ENCODE measurements at regions not wholly inside any gene's neighbourhood (a gene's known extent, or its start where the extent isn't known, plus 50 kb on each side); places are given as distances from the start of the nearest gene placed in this dataset.

- Histone ChIP-seq H2BK12ac (ENCODE audit: low read length in 2 of 2) (no peak overlapping the region), H3K9me3 (ENCODE audit: control insufficient read depth, low read length) (peaks cover 22% of the 10 kb centered on the region), H2AK5ac (ENCODE audit: low read length, severe bottlenecking) (no peak overlapping the region), H3K36me3 (ENCODE audit: control insufficient read depth in 1 of 2, insufficient read depth in 2 of 2, low read depth in 1 of 2, low read length in 2 of 2) (no peaks in the 10 kb centered on the region), H3K18ac (ENCODE audit: low read depth in 1 of 2, low read length in 2 of 2) (no peak overlapping the region), H2BK5ac (ENCODE audit: low read depth, low read length, poor library complexity, severe bottlenecking) (no peak overlapping the region), H3K4me1 (ENCODE audit: control insufficient read depth, insufficient read depth, low read depth, low read length) (no peaks in the 10 kb centered on the region), H3K27ac (ENCODE audit: low read length, poor library complexity, severe bottlenecking) (no peak overlapping the region), H3K79me1 (replicated peaks; ENCODE audit: low read length, poor library complexity, severe bottlenecking) (peaks cover 15% of the 10 kb centered on the region), H2BK15ac (ENCODE audit: low read depth, poor library complexity, severe bottlenecking) (no peak overlapping the region), H4K8ac (ENCODE audit: low read length) (no peak overlapping the region), H3K4ac (ENCODE audit: low read depth in 1 of 2, low read length in 2 of 2) (no peak overlapping the region), H3K14ac (ENCODE audit: low read length in 2 of 2) (no peak overlapping the region), H3K27me3 (ENCODE audit: control insufficient read depth in 1 of 2, insufficient read depth in 1 of 2, low read length in 2 of 2) (no peaks in the 10 kb centered on the region), H2AFZ (ENCODE audit: low read depth, low read length) (no peak overlapping the region), H3K9ac (ENCODE audit: low read length) (no peak overlapping the region), H3K23ac (ENCODE audit: low read length in 2 of 2) (no peak overlapping the region), H3K4me2 (ENCODE audit: low read length, poor library complexity, severe bottlenecking) (no peak overlapping the region), H2BK120ac (ENCODE audit: low read depth, low read length) (no peak overlapping the region), H3K4me3 (ENCODE audit: insufficient read depth in 1 of 2, low read depth in 1 of 2, low read length in 2 of 2) (no peak overlapping the region), H4K91ac (ENCODE audit: low read length) (no peak overlapping the region)
- DNase-seq, result no peak
These were observed 502.3 kb upstream of the RGS6 start for GRCh38 chr14:71429902-71430301.

- Histone ChIP-seq H3K4me2 (ENCODE audit: low read length, poor library complexity, severe bottlenecking) (no peak overlapping the region), H3K27ac (ENCODE audit: low read length, poor library complexity, severe bottlenecking) (no peak overlapping the region), H2BK12ac (ENCODE audit: low read length in 2 of 2) (no peak overlapping the region), H3K4me1 (ENCODE audit: control insufficient read depth, insufficient read depth, low read depth, low read length) (no peaks in the 10 kb centered on the region), H2AFZ (ENCODE audit: low read depth, low read length) (no peak overlapping the region), H2AK5ac (ENCODE audit: low read length, severe bottlenecking) (no peak overlapping the region), H4K8ac (ENCODE audit: low read length) (no peak overlapping the region), H3K14ac (ENCODE audit: low read length in 2 of 2) (no peak overlapping the region), H3K36me3 (ENCODE audit: control insufficient read depth in 1 of 2, insufficient read depth in 2 of 2, low read depth in 1 of 2, low read length in 2 of 2) (no peaks in the 10 kb centered on the region), H3K9ac (ENCODE audit: low read length) (no peak overlapping the region), H3K79me1 (replicated peaks; ENCODE audit: low read length, poor library complexity, severe bottlenecking) (peaks cover 15% of the 10 kb centered on the region), H4K91ac (ENCODE audit: low read length) (no peak overlapping the region), H3K18ac (ENCODE audit: low read depth in 1 of 2, low read length in 2 of 2) (no peak overlapping the region), H3K4me3 (ENCODE audit: insufficient read depth in 1 of 2, low read depth in 1 of 2, low read length in 2 of 2) (no peak overlapping the region), H2BK15ac (ENCODE audit: low read depth, poor library complexity, severe bottlenecking) (no peak overlapping the region), H3K9me3 (ENCODE audit: control insufficient read depth, low read length) (peaks cover 18% of the 10 kb centered on the region), H3K4ac (ENCODE audit: low read depth in 1 of 2, low read length in 2 of 2) (no peak overlapping the region), H3K27me3 (ENCODE audit: control insufficient read depth in 1 of 2, insufficient read depth in 1 of 2, low read length in 2 of 2) (no peaks in the 10 kb centered on the region), H2BK5ac (ENCODE audit: low read depth, low read length, poor library complexity, severe bottlenecking) (no peak overlapping the region), H2BK120ac (ENCODE audit: low read depth, low read length) (no peak overlapping the region), H3K23ac (ENCODE audit: low read length in 2 of 2) (no peak overlapping the region)
- no peak for DNase-seq
- WGBS, result 100% methylated on average over 2 of the region's 2 CpGs
These were observed 501.9 kb upstream of the RGS6 start for GRCh38 chr14:71430321-71430677.

GRCh38 chr14:71430678-71431376, 501.4 kb upstream of the RGS6 start:
- Histone ChIP-seq H4K91ac (ENCODE audit: low read length) (no peak overlapping the region), H3K18ac (ENCODE audit: low read depth in 1 of 2, low read length in 2 of 2) (no peak overlapping the region), H2BK120ac (ENCODE audit: low read depth, low read length) (no peak overlapping the region), H3K4me2 (ENCODE audit: low read length, poor library complexity, severe bottlenecking) (no peak overlapping the region), H4K8ac (ENCODE audit: low read length) (no peak overlapping the region), H2BK12ac (ENCODE audit: low read length in 2 of 2) (no peak overlapping the region), H3K36me3 (ENCODE audit: control insufficient read depth in 1 of 2, insufficient read depth in 2 of 2, low read depth in 1 of 2, low read length in 2 of 2) (no peaks in the 10 kb centered on the region), H3K79me1 (replicated peaks; ENCODE audit: low read length, poor library complexity, severe bottlenecking) (peaks cover 15% of the 10 kb centered on the region), H3K9ac (ENCODE audit: low read length) (no peak overlapping the region), H3K23ac (ENCODE audit: low read length in 2 of 2) (no peak overlapping the region), H2BK5ac (ENCODE audit: low read depth, low read length, poor library complexity, severe bottlenecking) (no peak overlapping the region), H3K4ac (ENCODE audit: low read depth in 1 of 2, low read length in 2 of 2) (no peak overlapping the region), H2AFZ (ENCODE audit: low read depth, low read length) (no peak overlapping the region), H3K4me3 (ENCODE audit: insufficient read depth in 1 of 2, low read depth in 1 of 2, low read length in 2 of 2) (no peak overlapping the region), H3K27ac (ENCODE audit: low read length, poor library complexity, severe bottlenecking) (no peak overlapping the region), H3K14ac (ENCODE audit: low read length in 2 of 2) (no peak overlapping the region), H3K27me3 (ENCODE audit: control insufficient read depth in 1 of 2, insufficient read depth in 1 of 2, low read length in 2 of 2) (no peaks in the 10 kb centered on the region), H3K9me3 (ENCODE audit: control insufficient read depth, low read length) (peaks cover 13% of the 10 kb centered on the region), H2BK15ac (ENCODE audit: low read depth, poor library complexity, severe bottlenecking) (no peak overlapping the region), H3K4me1 (ENCODE audit: control insufficient read depth, insufficient read depth, low read depth, low read length) (no peaks in the 10 kb centered on the region), H2AK5ac (ENCODE audit: low read length, severe bottlenecking) (no peak overlapping the region)
- DNase-seq, result no peak
- 98% methylated on average over 1 of the region's 3 CpGs for WGBS

- Histone ChIP-seq H3K27me3 (ENCODE audit: control insufficient read depth in 1 of 2, insufficient read depth in 1 of 2, low read length in 2 of 2) (no peaks in the 10 kb centered on the region), H3K4ac (ENCODE audit: low read depth in 1 of 2, low read length in 2 of 2) (no peak overlapping the region), H3K27ac (ENCODE audit: low read length, poor library complexity, severe bottlenecking) (no peak overlapping the region), H3K9me3 (ENCODE audit: control insufficient read depth, low read length) (no peaks in the 10 kb centered on the region), H3K4me2 (ENCODE audit: low read length, poor library complexity, severe bottlenecking) (no peak overlapping the region), H2BK120ac (ENCODE audit: low read depth, low read length) (no peak overlapping the region), H2BK15ac (ENCODE audit: low read depth, poor library complexity, severe bottlenecking) (no peak overlapping the region), H4K8ac (ENCODE audit: low read length) (no peak overlapping the region), H2BK5ac (ENCODE audit: low read depth, low read length, poor library complexity, severe bottlenecking) (no peak overlapping the region), H3K79me1 (replicated peaks; ENCODE audit: low read length, poor library complexity, severe bottlenecking) (peaks cover 18% of the 10 kb centered on the region), H2AK5ac (ENCODE audit: low read length, severe bottlenecking) (no peak overlapping the region), H2AFZ (ENCODE audit: low read depth, low read length) (no peak overlapping the region), H3K9ac (ENCODE audit: low read length) (no peak overlapping the region), H3K4me3 (ENCODE audit: insufficient read depth in 1 of 2, low read depth in 1 of 2, low read length in 2 of 2) (no peak overlapping the region), H3K14ac (ENCODE audit: low read length in 2 of 2) (no peak overlapping the region), H3K18ac (ENCODE audit: low read depth in 1 of 2, low read length in 2 of 2) (no peak overlapping the region), H3K36me3 (ENCODE audit: control insufficient read depth in 1 of 2, insufficient read depth in 2 of 2, low read depth in 1 of 2, low read length in 2 of 2) (no peaks in the 10 kb centered on the region), H3K23ac (ENCODE audit: low read length in 2 of 2) (no peak overlapping the region), H4K91ac (ENCODE audit: low read length) (no peak overlapping the region), H2BK12ac (ENCODE audit: low read length in 2 of 2) (no peak overlapping the region), H3K4me1 (ENCODE audit: control insufficient read depth, insufficient read depth, low read depth, low read length) (no peaks in the 10 kb centered on the region)
- 94% methylated on average over 2 of the region's 3 CpGs for WGBS
- no peak for DNase-seq
These were observed 499.7 kb upstream of the RGS6 start for GRCh38 chr14:71432334-71433110.

Measured in mesenchymal stem cell (in vitro differentiated cells and primary cell).